Middle frontal gyrus (tissue), 1 donor: ENCODE measurements at regions not wholly inside any gene's neighbourhood (a gene's known extent, or its start where the extent isn't known, plus 50 kb on each side); places are given as distances from the start of the nearest gene placed in this dataset.

Source experiments
- DNase-seq: peaks from one replicate; pipeline ENCODE4 v3.0.0-alpha.2; 2015; ENCODE audit warnings: low spot score; ENCODE audit errors: extremely low spot score

GRCh38 chr7:47639495-47640110 is 57.7 kb upstream of the TNS3 start:
- no peak for DNase-seq

GRCh38 chr7:47638679-47639315 is 56.9 kb upstream of the TNS3 start:
- DNase-seq: peak; percentile 51

- DNase-seq: no peak
These were observed 54.7 kb upstream of the TNS3 start for GRCh38 chr7:47636433-47637175.

GRCh38 chr7:47636081-47636432 is 54.1 kb upstream of the TNS3 start:
- DNase-seq: no peak

GRCh38 chr7:47635091-47636080 is 53.5 kb upstream of the TNS3 start:
- no peak for DNase-seq

GRCh38 chr7:47634273-47634672 is 52.4 kb upstream of the TNS3 start:
- DNase-seq: no peak

- no peak for DNase-seq
These were observed 51.2 kb upstream of the TNS3 start for GRCh38 chr7:47633134-47633533.
